ENCODE measurements at regions not wholly inside any gene's neighbourhood (a gene's known extent, or its start where the extent isn't known, plus 50 kb on each side); places are given as distances from the start of the nearest gene placed in this dataset.

GRCh38 chr14:71741241-71741640 lies 191.0 kb upstream of the RGS6 start:
- TF ChIP-seq, protein P1, sequence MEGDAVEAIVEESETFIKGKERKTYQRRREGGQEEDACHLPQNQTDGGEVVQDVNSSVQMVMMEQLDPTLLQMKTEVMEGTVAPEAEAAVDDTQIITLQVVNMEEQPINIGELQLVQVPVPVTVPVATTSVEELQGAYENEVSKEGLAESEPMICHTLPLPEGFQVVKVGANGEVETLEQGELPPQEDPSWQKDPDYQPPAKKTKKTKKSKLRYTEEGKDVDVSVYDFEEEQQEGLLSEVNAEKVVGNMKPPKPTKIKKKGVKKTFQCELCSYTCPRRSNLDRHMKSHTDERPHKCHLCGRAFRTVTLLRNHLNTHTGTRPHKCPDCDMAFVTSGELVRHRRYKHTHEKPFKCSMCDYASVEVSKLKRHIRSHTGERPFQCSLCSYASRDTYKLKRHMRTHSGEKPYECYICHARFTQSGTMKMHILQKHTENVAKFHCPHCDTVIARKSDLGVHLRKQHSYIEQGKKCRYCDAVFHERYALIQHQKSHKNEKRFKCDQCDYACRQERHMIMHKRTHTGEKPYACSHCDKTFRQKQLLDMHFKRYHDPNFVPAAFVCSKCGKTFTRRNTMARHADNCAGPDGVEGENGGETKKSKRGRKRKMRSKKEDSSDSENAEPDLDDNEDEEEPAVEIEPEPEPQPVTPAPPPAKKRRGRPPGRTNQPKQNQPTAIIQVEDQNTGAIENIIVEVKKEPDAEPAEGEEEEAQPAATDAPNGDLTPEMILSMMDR (conservative IDR thresholded peaks at IDR 0.05; ENCODE audit: low read depth, low read length): no peak
- TF ChIP-seq EZH2phosphoT487 (IDR thresholded peaks at IDR 0.05; ENCODE audit: borderline replicate concordance, low read length) (no peak), EZH2 (IDR thresholded peaks at IDR 0.05; ENCODE audit: low read length, unreplicated experiment) (no peak)
